Nephron progenitor cell (in vitro differentiated cells): ENCODE measurements at regions not wholly inside any gene's neighbourhood (a gene's known extent, or its start where the extent isn't known, plus 50 kb on each side); places are given as distances from the start of the nearest gene placed in this dataset.

Experiments used
- DNase-seq: peaks from one replicate; pipeline ENCODE4 v3.0.0; 2021
- H3K27ac Mint-ChIP-seq: 2 replicates; pipeline ENCODE4 v1.8.0; 2021; ENCODE audit warnings: mild to moderate bottlenecking, moderate library complexity, mixed read lengths
- H3K27me3 Mint-ChIP-seq: 2 replicates; pipeline ENCODE4 v1.8.0; 2021; ENCODE audit warnings: mild to moderate bottlenecking, low read depth, mixed read lengths; ENCODE audit not compliant: poor library complexity
- H3K36me3 Mint-ChIP-seq: 2 replicates; pipeline ENCODE4 v1.8.0; 2021; ENCODE audit warnings: low read depth, mixed read lengths
- H3K4me1 Mint-ChIP-seq: 2 replicates; pipeline ENCODE4 v1.8.0; 2021; ENCODE audit warnings: mixed read lengths
- H3K4me3 Mint-ChIP-seq: 2 replicates; pipeline ENCODE4 v1.8.0; 2021; ENCODE audit warnings: mild to moderate bottlenecking, moderate library complexity, mixed read lengths
- H3K9me3 Mint-ChIP-seq: 2 replicates; pipeline ENCODE4 v1.8.0; 2021; ENCODE audit warnings: mild to moderate bottlenecking, moderate library complexity, mixed read lengths
- TF ChIP-seq, protein P1 (sequence below): fragments of 200-600 bp; sonication (generic); IDR thresholded peaks from 2 replicates; pipeline ENCODE4 v1.5.0; 2021; ENCODE audit warnings: antibody characterized with exemption

DNA sequence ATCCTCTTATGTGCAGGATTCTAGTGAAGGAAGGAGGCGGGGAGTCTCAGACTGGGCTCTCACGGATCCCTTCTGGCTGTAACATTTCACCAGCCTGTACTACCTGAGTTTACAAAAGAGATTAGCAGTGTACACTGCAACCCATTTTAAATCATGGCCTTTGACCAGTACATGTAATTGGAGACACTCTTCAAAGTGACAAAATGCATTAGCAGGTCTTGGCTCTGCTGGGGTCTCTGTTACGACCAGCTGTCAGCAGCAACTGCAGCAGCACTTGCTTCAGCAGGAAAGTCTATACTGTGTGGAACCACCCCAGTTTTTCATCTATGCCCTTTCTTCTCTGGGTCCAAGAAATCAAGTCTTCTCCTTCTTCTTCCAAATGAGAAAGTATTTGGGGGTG lies 322.8 kb upstream of the ASIC2 start:
- Mint-ChIP-seq H3K27ac (no peak overlapping the region), H3K9me3 (no peaks in the 10 kb centered on the region), H3K36me3 (no peaks in the 10 kb centered on the region), H3K4me1 (no peaks in the 10 kb centered on the region), H3K4me3 (no peak overlapping the region), H3K27me3 (peaks cover 12% of the 10 kb centered on the region)
- TF ChIP-seq, protein P1, sequence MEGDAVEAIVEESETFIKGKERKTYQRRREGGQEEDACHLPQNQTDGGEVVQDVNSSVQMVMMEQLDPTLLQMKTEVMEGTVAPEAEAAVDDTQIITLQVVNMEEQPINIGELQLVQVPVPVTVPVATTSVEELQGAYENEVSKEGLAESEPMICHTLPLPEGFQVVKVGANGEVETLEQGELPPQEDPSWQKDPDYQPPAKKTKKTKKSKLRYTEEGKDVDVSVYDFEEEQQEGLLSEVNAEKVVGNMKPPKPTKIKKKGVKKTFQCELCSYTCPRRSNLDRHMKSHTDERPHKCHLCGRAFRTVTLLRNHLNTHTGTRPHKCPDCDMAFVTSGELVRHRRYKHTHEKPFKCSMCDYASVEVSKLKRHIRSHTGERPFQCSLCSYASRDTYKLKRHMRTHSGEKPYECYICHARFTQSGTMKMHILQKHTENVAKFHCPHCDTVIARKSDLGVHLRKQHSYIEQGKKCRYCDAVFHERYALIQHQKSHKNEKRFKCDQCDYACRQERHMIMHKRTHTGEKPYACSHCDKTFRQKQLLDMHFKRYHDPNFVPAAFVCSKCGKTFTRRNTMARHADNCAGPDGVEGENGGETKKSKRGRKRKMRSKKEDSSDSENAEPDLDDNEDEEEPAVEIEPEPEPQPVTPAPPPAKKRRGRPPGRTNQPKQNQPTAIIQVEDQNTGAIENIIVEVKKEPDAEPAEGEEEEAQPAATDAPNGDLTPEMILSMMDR: no peak
- DNase-seq: no peak

DNA sequence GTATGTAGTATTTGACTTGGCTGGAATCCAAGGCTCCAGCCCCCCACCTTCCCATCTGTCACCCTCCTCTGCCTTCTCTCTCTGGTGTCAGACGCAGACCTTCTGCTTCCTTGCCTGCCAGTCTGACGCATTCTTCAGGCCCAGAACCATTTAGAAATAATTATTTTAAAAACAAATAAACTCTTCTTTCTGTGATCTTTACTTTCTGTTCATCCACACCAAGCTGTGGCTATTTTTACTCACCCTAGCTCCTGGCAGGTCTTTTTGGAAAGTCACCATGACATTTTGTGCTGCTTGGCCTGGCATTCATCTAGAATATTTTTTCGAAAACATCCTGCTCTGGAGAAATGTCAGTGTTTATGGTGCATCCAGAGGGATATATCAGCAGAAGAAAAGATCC lies 330.7 kb upstream of the ASIC2 start:
- Mint-ChIP-seq H3K9me3 (no peaks in the 10 kb centered on the region), H3K4me1 (no peaks in the 10 kb centered on the region), H3K27ac (no peak overlapping the region), H3K4me3 (no peak overlapping the region), H3K27me3 (peaks cover 23% of the 10 kb centered on the region), H3K36me3 (no peaks in the 10 kb centered on the region)
- TF ChIP-seq, protein P1: no peak
- no peak for DNase-seq

DNA sequence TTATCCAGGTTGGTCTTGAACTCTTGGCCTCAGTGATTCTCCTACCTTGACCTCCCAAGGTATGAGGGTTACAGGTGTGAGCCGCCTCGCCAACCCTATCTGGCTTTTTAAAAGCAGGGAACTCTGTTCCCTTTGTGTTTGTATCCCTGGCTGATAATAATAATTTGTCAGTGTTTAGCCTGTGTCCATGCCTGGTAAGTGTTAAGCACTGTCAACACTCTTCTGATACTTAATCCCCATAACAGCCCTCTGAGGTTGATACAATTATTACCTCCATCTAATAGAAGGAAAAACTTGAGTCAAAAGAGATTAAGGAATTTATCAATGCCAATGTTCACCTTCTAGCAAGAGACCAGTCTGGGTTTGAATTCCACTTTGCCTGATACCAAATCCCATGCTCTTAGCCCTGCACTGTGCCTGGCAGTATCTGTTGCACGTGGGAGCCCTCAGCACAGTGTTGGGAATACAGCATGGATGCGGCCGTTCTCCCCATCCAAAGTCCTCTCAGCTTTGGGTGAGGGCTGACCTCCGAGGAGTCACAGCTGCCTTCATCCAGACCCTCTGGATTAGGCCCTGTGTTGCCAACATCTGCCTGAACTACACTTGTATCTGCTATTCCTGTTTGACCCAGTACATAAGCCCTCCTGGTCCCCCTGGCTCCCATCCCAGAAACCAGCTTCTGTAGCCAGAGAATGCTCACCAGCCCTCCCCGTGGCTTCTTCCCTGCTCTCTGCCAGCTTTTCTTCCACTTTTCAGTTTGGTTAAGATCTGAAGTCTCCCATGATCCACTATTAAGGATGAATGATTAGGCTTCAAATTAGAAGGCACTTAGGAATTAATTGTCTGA lies 335.6 kb upstream of the ASIC2 start:
- DNase-seq: no peak
- TF ChIP-seq, protein P1: no peak
- no peaks in the 10 kb centered on the region for H3K4me1 Mint-ChIP-seq
- peaks cover 14% of the 10 kb centered on the region for H3K27me3 Mint-ChIP-seq
- H3K9me3 Mint-ChIP-seq: no peaks in the 10 kb centered on the region
- no peak overlapping the region for H3K4me3 Mint-ChIP-seq
- H3K27ac Mint-ChIP-seq: no peak overlapping the region
- H3K36me3 Mint-ChIP-seq: no peaks in the 10 kb centered on the region

DNA sequence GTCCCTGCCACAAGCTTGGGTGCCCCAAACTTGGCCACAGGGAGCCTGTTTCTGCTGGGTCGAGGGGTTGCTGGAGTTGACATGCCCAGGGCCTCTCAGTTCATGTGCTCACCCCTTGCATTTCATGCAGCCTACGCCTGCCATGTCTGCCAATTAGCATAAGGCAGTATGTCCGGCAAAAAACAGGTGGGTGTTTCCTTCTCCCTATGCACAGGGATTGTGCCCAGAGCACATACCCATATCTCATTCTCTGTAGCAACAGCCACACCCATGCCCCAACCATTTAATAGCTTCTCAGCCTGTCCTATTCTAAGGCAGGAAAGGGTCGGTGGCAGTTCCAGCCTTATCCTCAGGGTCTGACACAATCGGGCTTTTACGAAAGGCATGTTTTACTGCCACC lies 340.4 kb upstream of the ASIC2 start:
- Mint-ChIP-seq H3K9me3 (peaks cover 11% of the 10 kb centered on the region), H3K4me3 (no peak overlapping the region), H3K27ac (no peak overlapping the region), H3K36me3 (no peaks in the 10 kb centered on the region), H3K27me3 (peaks cover 21% of the 10 kb centered on the region), H3K4me1 (no peaks in the 10 kb centered on the region)
- TF ChIP-seq, protein P1: no peak
- DNase-seq: no peak

DNA sequence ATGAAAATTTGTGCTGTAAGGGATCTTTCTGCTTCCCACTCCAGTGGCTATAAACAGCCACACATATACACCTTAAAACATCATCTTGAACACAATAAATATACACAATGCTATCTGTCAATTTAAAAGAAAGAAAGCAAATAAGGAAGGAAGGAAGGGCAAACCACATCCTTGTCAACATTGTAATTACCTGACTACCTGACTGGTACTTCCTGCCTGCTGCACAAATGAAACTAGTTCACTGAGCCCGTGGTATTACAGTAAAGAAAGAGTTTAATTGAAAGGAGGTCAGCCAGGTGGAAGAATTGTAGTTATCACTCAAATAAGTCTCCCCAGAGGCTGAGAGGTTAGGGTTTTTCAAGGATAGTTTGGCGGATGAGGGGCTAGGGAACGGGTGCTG lies 344.4 kb upstream of the ASIC2 start:
- Mint-ChIP-seq H3K36me3 (no peaks in the 10 kb centered on the region), H3K4me1 (peaks cover 18% of the 10 kb centered on the region), H3K27ac (no peak overlapping the region), H3K9me3 (peaks cover 11% of the 10 kb centered on the region), H3K4me3 (no peak overlapping the region), H3K27me3 (peaks cover 16% of the 10 kb centered on the region)
- TF ChIP-seq, protein P1: no peak
- no peak for DNase-seq
